ENCODE measurements at regions not wholly inside any gene's neighbourhood (a gene's known extent, or its start where the extent isn't known, plus 50 kb on each side); places are given as distances from the start of the nearest gene placed in this dataset.

- intact Hi-C loops (cut with DNase I, micrococcal nuclease), result no loop called here
- no peaks in the 10 kb centered on the region for H3K4me1 Mint-ChIP-seq (ENCODE audit: low read depth)
- H3K4me1 ChIP-seq (ENCODE audit: insufficient read depth, low read length), result no peaks in the 10 kb centered on the region
- H3K36me3 ChIP-seq (ENCODE audit: insufficient read depth, low read length), result no peaks in the 10 kb centered on the region
- no peaks in the 10 kb centered on the region for H3K9me3 Mint-ChIP-seq
- H3K27me3 Mint-ChIP-seq, result no peaks in the 10 kb centered on the region
- ChIA-PET POLR2A (no interaction called here), CTCF (no interaction called here)
- no peak overlapping the region for H3K4me3 Mint-ChIP-seq
- H3K27ac ChIP-seq (ENCODE audit: low read depth in 1 of 2, low read length in 2 of 2), result no peak overlapping the region
- no peaks in the 10 kb centered on the region for H3K36me3 Mint-ChIP-seq (ENCODE audit: low read depth)
- no peaks in the 10 kb centered on the region for H3K27me3 ChIP-seq (ENCODE audit: control insufficient read depth in 1 of 2, insufficient read depth in 2 of 2, low read length in 2 of 2)
- DNase-seq (no peak), ATAC-seq (ENCODE audit: poor library complexity) (no peak)
- no peak for TF ChIP-seq CTCF (IDR thresholded peaks at IDR 0.05)
- no peak overlapping the region for H3K27ac Mint-ChIP-seq
- H3K9me3 ChIP-seq (ENCODE audit: control insufficient read depth in 1 of 2, insufficient read depth in 1 of 2, low read length in 2 of 2), result peaks cover 0 to 3% of the 10 kb centered on the region in 2 experiments
- no peak overlapping the region for H3K4me3 ChIP-seq (ENCODE audit: low read length)
Measured at GRCh38 chr1:87778896-87779295, 450.2 kb downstream of the LMO4 start.

GRCh38 chr1:87781554-87781953 lies 452.9 kb downstream of the LMO4 start:
- no peaks in the 10 kb centered on the region for H3K9me3 Mint-ChIP-seq
- CTCF ChIA-PET, result no interaction called here

GRCh38 chr1:87783315-87783714 lies 454.6 kb downstream of the LMO4 start:
- ATAC-seq (ENCODE audit: poor library complexity) (no peak), DNase-seq (no peak)
- H3K36me3 ChIP-seq (ENCODE audit: insufficient read depth, low read length), result no peaks in the 10 kb centered on the region
- H3K27ac ChIP-seq (ENCODE audit: low read depth in 1 of 2, low read length in 2 of 2), result no peak overlapping the region
- no peak overlapping the region for H3K4me3 Mint-ChIP-seq
- no peaks in the 10 kb centered on the region for H3K9me3 Mint-ChIP-seq
- intact Hi-C loops (cut with DNase I, micrococcal nuclease), result no loop called here
- H3K27me3 ChIP-seq (ENCODE audit: control insufficient read depth in 1 of 2, insufficient read depth in 2 of 2, low read length in 2 of 2), result no peaks in the 10 kb centered on the region
- peaks cover 4% of the 10 kb centered on the region for H3K27me3 Mint-ChIP-seq
- ChIA-PET POLR2A (no interaction called here), CTCF (no interaction called here)
- no peaks in the 10 kb centered on the region for H3K36me3 Mint-ChIP-seq (ENCODE audit: low read depth)
- no peaks in the 10 kb centered on the region for H3K9me3 ChIP-seq (ENCODE audit: control insufficient read depth in 1 of 2, insufficient read depth in 1 of 2, low read length in 2 of 2)
- no peaks in the 10 kb centered on the region for H3K4me1 ChIP-seq (ENCODE audit: insufficient read depth, low read length)
- H3K27ac Mint-ChIP-seq, result no peak overlapping the region
- TF ChIP-seq CTCF (IDR thresholded peaks at IDR 0.05), result no peak
- no peak overlapping the region for H3K4me3 ChIP-seq (ENCODE audit: low read length)
- H3K4me1 Mint-ChIP-seq (ENCODE audit: low read depth), result no peaks in the 10 kb centered on the region

More at GRCh38 chr1:87781554-87781953, 452.9 kb downstream of the LMO4 start:
- TF ChIP-seq CTCF (IDR thresholded peaks at IDR 0.05), result no peak
- peaks cover 4% of the 10 kb centered on the region for H3K27me3 Mint-ChIP-seq
- no peaks in the 10 kb centered on the region for H3K36me3 Mint-ChIP-seq (ENCODE audit: low read depth)
- Histone ChIP-seq H3K36me3 (ENCODE audit: insufficient read depth, low read length) (no peaks in the 10 kb centered on the region), H3K27ac (ENCODE audit: low read depth in 1 of 2, low read length in 2 of 2) (no peak overlapping the region), H3K4me3 (ENCODE audit: low read length) (no peak overlapping the region), H3K27me3 (ENCODE audit: control insufficient read depth in 1 of 2, insufficient read depth in 2 of 2, low read length in 2 of 2) (no peaks in the 10 kb centered on the region), H3K4me1 (ENCODE audit: insufficient read depth, low read length) (no peaks in the 10 kb centered on the region), H3K9me3 (ENCODE audit: control insufficient read depth in 1 of 2, insufficient read depth in 1 of 2, low read length in 2 of 2) (peaks cover 0 to 3% of the 10 kb centered on the region in 2 experiments)
- intact Hi-C loops (cut with DNase I, micrococcal nuclease), result no loop called here
- H3K27ac Mint-ChIP-seq, result no peak overlapping the region
- POLR2A ChIA-PET, result no interaction called here
- H3K4me3 Mint-ChIP-seq, result no peak overlapping the region
- H3K4me1 Mint-ChIP-seq (ENCODE audit: low read depth), result no peaks in the 10 kb centered on the region
- ATAC-seq (ENCODE audit: poor library complexity) (no peak), DNase-seq (no peak)

Measured in CD4-positive, alpha-beta T cell (primary cell).